ENCODE measurements at regions not wholly inside any gene's neighbourhood (a gene's known extent, or its start where the extent isn't known, plus 50 kb on each side); places are given as distances from the start of the nearest gene placed in this dataset.

DNA sequence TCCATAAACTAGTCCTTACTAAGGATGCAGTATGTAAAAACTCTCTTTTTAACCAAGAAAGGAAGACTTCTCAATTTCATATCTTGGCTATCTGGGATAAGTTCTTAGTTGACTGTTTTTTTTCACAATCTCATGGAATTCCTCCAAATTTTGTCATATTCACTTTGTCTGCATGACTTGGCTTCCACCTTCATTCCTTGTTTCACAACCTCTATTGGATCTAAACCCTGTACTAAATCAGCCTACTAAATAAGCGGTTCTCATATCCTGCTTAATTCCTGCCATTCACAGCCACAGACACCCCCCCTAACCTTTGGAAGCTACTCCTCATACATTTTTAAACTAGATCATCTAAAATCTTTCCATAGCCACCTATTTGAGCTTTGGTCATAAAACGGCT is 370.6 kb upstream of the NAALADL2 start:
- TF ChIP-seq, protein P1, sequence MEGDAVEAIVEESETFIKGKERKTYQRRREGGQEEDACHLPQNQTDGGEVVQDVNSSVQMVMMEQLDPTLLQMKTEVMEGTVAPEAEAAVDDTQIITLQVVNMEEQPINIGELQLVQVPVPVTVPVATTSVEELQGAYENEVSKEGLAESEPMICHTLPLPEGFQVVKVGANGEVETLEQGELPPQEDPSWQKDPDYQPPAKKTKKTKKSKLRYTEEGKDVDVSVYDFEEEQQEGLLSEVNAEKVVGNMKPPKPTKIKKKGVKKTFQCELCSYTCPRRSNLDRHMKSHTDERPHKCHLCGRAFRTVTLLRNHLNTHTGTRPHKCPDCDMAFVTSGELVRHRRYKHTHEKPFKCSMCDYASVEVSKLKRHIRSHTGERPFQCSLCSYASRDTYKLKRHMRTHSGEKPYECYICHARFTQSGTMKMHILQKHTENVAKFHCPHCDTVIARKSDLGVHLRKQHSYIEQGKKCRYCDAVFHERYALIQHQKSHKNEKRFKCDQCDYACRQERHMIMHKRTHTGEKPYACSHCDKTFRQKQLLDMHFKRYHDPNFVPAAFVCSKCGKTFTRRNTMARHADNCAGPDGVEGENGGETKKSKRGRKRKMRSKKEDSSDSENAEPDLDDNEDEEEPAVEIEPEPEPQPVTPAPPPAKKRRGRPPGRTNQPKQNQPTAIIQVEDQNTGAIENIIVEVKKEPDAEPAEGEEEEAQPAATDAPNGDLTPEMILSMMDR (IDR thresholded peaks at IDR 0.05; ENCODE audit: insufficient read depth, low read depth, low read length) = no peak
- no peak for DNase-seq (ENCODE audit: low read depth)
- no peak overlapping the region for H3K4me3 ChIP-seq (ENCODE audit: low read depth, low read length)

DNA sequence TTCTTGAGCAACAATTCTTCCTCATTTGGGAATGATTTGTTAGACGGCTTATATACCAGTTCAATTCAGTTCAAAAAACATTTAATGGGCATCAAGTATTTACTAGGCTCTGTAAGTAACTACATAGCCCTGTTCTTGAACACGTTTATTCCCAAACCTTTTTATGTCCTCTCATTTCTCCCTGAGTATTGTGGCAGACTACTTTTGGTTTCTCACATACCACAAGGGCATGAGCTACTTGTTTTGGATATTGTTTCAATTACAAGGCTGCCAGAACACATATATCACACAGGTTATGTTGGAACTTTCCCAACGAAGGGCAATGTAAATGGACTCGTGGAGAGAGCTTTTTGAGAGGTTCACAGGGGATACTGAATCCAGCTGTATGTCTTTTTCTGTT is 363.8 kb upstream of the NAALADL2 start:
- DNase-seq (ENCODE audit: low read depth) = peak; percentile 18
- no peak overlapping the region for H3K4me3 ChIP-seq (ENCODE audit: low read depth, low read length)
- TF ChIP-seq, protein P1 (IDR thresholded peaks at IDR 0.05; ENCODE audit: insufficient read depth, low read depth, low read length) = no peak

DNA sequence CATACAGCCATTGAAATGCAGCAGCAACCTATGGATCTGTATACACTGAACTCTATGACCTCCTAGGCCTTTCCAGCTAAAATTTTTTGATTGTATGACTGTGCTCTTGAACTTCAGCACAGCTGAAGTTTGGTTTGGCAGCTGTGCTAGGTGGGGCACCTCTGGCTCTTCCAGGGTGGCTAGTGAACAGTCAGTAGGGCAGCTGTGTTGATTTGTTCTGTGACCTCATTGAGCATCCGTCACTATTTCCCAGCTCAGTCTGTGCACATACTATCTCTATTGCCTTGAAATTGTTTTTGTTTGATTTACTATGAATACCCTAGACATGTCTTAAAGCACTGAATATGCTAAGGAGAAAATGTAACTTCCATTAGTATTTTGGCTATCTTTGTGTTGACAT is 363.2 kb upstream of the NAALADL2 start:
- no peak for DNase-seq (ENCODE audit: low read depth)
- TF ChIP-seq, protein P1 (IDR thresholded peaks at IDR 0.05; ENCODE audit: insufficient read depth, low read depth, low read length) = no peak
- no peak overlapping the region for H3K4me3 ChIP-seq (ENCODE audit: low read depth, low read length)

DNA sequence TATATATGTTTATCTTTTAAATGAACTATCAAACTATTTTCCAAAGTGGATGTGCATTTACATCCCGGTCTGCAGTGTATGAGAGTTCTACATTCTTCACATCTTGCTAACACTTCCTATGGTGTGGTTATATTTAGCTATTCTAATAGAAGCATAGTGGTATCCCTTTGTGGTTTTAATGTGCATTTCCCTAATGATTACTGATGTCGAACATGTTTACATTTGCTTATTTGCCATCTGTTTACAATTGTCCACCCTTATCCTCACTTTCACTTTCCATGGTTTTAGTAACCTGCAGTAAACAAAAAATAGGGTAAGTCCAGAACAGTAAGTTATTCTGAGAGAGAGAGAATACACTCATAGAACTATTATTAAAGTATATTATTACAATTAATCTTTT is 360.5 kb upstream of the NAALADL2 start:
- H3K4me3 ChIP-seq (ENCODE audit: low read depth, low read length) = no peak overlapping the region
- peak; percentile 18 for DNase-seq (ENCODE audit: low read depth)

DNA sequence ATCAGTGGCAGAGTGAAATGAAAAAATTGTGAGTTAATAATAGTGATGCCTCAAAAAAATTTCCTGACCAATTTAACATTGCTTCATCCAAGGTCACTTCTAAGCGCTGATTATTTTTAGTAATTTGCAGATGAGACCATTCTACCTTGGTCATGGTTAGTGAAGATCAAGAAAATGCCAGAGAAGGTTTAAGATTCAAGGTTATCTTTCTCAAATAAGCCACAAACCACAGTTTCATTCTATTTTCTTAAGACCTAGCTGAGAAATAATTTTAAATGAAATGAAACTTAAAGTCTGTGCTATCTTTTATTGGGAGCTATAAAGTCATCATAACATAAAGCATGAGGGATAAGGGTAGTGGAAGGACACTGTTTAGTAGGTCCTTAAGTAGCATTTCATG is 353.9 kb upstream of the NAALADL2 start:
- DNase-seq (ENCODE audit: low read depth) = no peak
- TF ChIP-seq, protein P1 (IDR thresholded peaks at IDR 0.05; ENCODE audit: insufficient read depth, low read depth, low read length) = no peak

More for the DNA sequence above, 360.5 kb upstream of the NAALADL2 start:
- TF ChIP-seq, protein P1 (IDR thresholded peaks at IDR 0.05; ENCODE audit: insufficient read depth, low read depth, low read length) = no peak

DNA sequence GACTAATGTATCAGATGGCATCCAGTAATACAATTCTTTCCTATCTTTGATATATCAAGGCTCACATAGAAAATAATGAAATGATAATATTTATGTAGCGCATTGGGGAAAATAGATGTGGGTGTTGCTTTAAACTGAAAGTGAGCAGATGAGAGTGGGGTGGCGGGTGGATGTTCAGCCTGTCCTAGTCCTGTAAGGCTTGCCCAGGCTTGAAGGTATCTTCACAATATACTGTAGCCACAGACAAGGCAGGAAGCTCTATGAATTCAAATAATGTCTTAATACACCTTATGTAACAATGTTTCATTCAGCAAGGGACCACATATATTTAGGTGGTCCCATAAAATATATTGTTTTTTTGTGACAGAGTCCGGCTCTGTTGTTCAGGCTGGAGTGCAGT is 334.9 kb upstream of the NAALADL2 start:
- TF ChIP-seq, protein P1 (IDR thresholded peaks at IDR 0.05; ENCODE audit: insufficient read depth, low read depth, low read length) = no peak
- no peak overlapping the region for H3K4me3 ChIP-seq (ENCODE audit: low read depth, low read length)
- DNase-seq (ENCODE audit: low read depth) = no peak

More for the DNA sequence above, 353.9 kb upstream of the NAALADL2 start:
- H3K4me3 ChIP-seq (ENCODE audit: low read depth, low read length) = no peak overlapping the region

DNA sequence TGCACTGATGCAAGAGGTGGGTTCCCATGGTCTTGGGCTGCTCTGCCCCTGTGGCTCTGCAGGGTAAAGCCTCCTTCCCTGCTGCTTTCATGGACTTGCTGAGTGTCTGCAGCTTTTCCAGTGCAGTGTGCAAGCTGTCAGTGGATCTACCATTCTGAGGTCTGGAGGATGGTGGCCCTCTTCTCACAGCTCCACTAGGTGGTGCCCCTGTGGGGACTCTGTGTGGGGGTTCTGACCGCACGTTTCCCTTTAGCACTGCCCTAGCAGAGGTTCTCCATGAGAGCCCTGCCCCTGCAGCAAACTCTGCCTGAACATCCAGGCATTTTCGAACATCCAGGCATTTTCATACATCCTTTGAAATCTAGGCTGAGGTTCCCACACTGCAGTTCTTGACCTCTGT is 329.8 kb upstream of the NAALADL2 start:
- TF ChIP-seq, protein P1 (IDR thresholded peaks at IDR 0.05; ENCODE audit: insufficient read depth, low read depth, low read length) = no peak
- no peak for DNase-seq (ENCODE audit: low read depth)
- no peak overlapping the region for H3K4me3 ChIP-seq (ENCODE audit: low read depth, low read length)
